Ishikawa (cell line): ENCODE measurements at regions not wholly inside any gene's neighbourhood (a gene's known extent, or its start where the extent isn't known, plus 50 kb on each side); places are given as distances from the start of the nearest gene placed in this dataset.

Experiments
- CREB1 ChIP-seq: IDR thresholded peaks from 2 replicates; pipeline ENCODE4 v1.6.1; 2012; ENCODE audit warnings: low read depth
- EP300 ChIP-seq: IDR thresholded peaks from 2 replicates; pipeline ENCODE4 v1.6.1; 2012; ENCODE audit warnings: borderline replicate concordance
- FOXM1 ChIP-seq: IDR thresholded peaks from 2 replicates; pipeline ENCODE4 v1.6.1; 2012; ENCODE audit warnings: low read depth, borderline replicate concordance
- REST ChIP-seq: IDR thresholded peaks from 2 replicates; pipeline ENCODE4 v1.6.1; 2012; ENCODE audit warnings: low read depth, mild to moderate bottlenecking
- TCF12 ChIP-seq: IDR thresholded peaks from 2 replicates; pipeline ENCODE4 v1.6.1; 2012; ENCODE audit warnings: low read depth

- TF ChIP-seq EP300 (no peak), FOXM1 (no peak), CREB1 (no peak), TCF12 (no peak), REST (no peak)
Observed at GRCh38 chr5:8751971-8752370, 793.9 kb downstream of the SEMA5A start.
